IMR-90 (cell line): ENCODE measurements at regions not wholly inside any gene's neighbourhood (a gene's known extent, or its start where the extent isn't known, plus 50 kb on each side); places are given as distances from the start of the nearest gene placed in this dataset.

Experiments used
- ATAC-seq: fragments of 200-7000 bp; cut with Tn5 transposase; 2 replicates; pipeline ENCODE4 v1.9.1; 2020; ENCODE audit warnings: low read depth, mild to moderate bottlenecking, moderate library complexity
- BruUV-seq: library from RNA; stranded (reverse); fragments of 400-500 nt; replicated peaks from 2 replicates; lab custom pipeline; 2021; lab: Mats Ljungman, UMichigan
- CTCF ChIA-PET: fragments of 300-600 bp; formaldehyde crosslinking; extraction: SDS; loops from one replicate; lab custom pipeline; 2021; ENCODE audit warnings: antibody characterized with exemption; lab: Yijun Ruan, JAX
- POLR2A ChIA-PET: fragments of 300-600 bp; sonication (Branson Sonifier 250); formaldehyde crosslinking; loops from one replicate; lab custom pipeline; 2022; ENCODE audit warnings: antibody characterized with exemption; ENCODE audit not compliant: unreplicated experiment; lab: Charles Lee
- DNase-seq: peaks from one replicate; pipeline ENCODE4 v3.0.0; 2013
- H2AFZ ChIP-seq: replicated peaks from 2 replicates; pipeline ENCODE3; 2013; ENCODE audit warnings: low read length, mild to moderate bottlenecking; ENCODE audit not compliant: poor library complexity
- H2AK5ac ChIP-seq: 2 replicates; pipeline ENCODE4 v1.6.1; 2013; ENCODE audit warnings: low read depth, low read length, inconsistent platforms
- H2AK9ac ChIP-seq: replicated peaks from 2 replicates; pipeline ENCODE3; 2013; ENCODE audit warnings: mild to moderate bottlenecking, low read depth, low read length, moderate library complexity; ENCODE audit not compliant: poor library complexity
- H2BK120ac ChIP-seq: 2 replicates; pipeline ENCODE4 v1.6.1; 2013; ENCODE audit warnings: low read depth, low read length, inconsistent platforms
- H2BK15ac ChIP-seq: 3 replicates; pipeline ENCODE4 v1.6.1; 2013; ENCODE audit warnings: low read depth, low read length, inconsistent platforms
- H2BK20ac ChIP-seq: 2 replicates; pipeline ENCODE4 v1.6.1; 2013; ENCODE audit warnings: low read depth, mild to moderate bottlenecking, inconsistent platforms, low read length, moderate library complexity
- H2BK5ac ChIP-seq: 2 replicates; pipeline ENCODE4 v1.6.1; 2013; ENCODE audit warnings: mild to moderate bottlenecking, low read depth, low read length, inconsistent platforms; ENCODE audit not compliant: poor library complexity, severe bottlenecking
- H3K14ac ChIP-seq: replicated peaks from 2 replicates; pipeline ENCODE4 v1.6.1; 2013; ENCODE audit warnings: low read depth, low read length, inconsistent platforms
- H3K18ac ChIP-seq: 2 replicates; pipeline ENCODE4 v1.6.1; 2013; ENCODE audit warnings: low read depth, low read length, control low read depth
- H3K23ac ChIP-seq: 2 replicates; pipeline ENCODE4 v1.6.1; 2013; ENCODE audit warnings: low read depth, low read length, inconsistent platforms
- H3K27ac ChIP-seq: 2 replicates; pipeline ENCODE4 v1.5.1; 2013; ENCODE audit warnings: mild to moderate bottlenecking, control low read depth, low read length; ENCODE audit not compliant: insufficient read depth
- H3K27me3 ChIP-seq: 2 replicates; pipeline ENCODE4 v1.6.1; 2013; ENCODE audit warnings: low read length; ENCODE audit not compliant: control insufficient read depth, insufficient read depth
- H3K36me3 ChIP-seq: 2 replicates; pipeline ENCODE4 v1.6.1; 2013; ENCODE audit warnings: low read length, mixed read lengths; ENCODE audit not compliant: control insufficient read depth, insufficient read depth
- H3K4ac ChIP-seq: 2 replicates; pipeline ENCODE4 v1.6.1; 2013; ENCODE audit warnings: low read depth, low read length, inconsistent platforms
- H3K4me1 ChIP-seq: 2 replicates; pipeline ENCODE4 v1.6.1; 2013; ENCODE audit warnings: low read length, mixed read lengths; ENCODE audit not compliant: control insufficient read depth, insufficient read depth
- H3K4me2 ChIP-seq: 2 replicates; pipeline ENCODE4 v1.6.1; 2013; ENCODE audit warnings: low read depth, mild to moderate bottlenecking, control low read depth, low read length, moderate library complexity
- H3K4me3 ChIP-seq: 2 replicates; pipeline ENCODE4 v1.5.1; 2013; ENCODE audit warnings: low read depth, mild to moderate bottlenecking, control low read depth, low read length, moderate library complexity; ENCODE audit not compliant: insufficient read depth
- H3K56ac ChIP-seq: 2 replicates; pipeline ENCODE4 v1.6.1; 2013; ENCODE audit warnings: low read length, inconsistent platforms; ENCODE audit not compliant: insufficient read depth; ENCODE audit errors: extremely low read depth
- H3K79me1 ChIP-seq, 2 experiments: 2 replicates each; pipeline ENCODE4 v1.6.1; 2013; ENCODE audit warnings: low read length in 2 of 2, inconsistent platforms in 1 of 2, low read depth in 1 of 2
- H3K9ac ChIP-seq: 2 replicates; pipeline ENCODE4 v1.6.1; 2013; ENCODE audit warnings: low read depth, low read length, control low read depth
- H3K9me1 ChIP-seq: 2 replicates; pipeline ENCODE4 v1.6.1; 2013; ENCODE audit warnings: low read length, inconsistent platforms; ENCODE audit not compliant: insufficient read depth
- H3K9me3 ChIP-seq: 2 replicates; pipeline ENCODE4 v1.6.1; 2013; ENCODE audit warnings: low read length; ENCODE audit not compliant: control insufficient read depth, insufficient read depth
- H4K20me1 ChIP-seq: 2 replicates; pipeline ENCODE4 v1.6.1; 2013; ENCODE audit warnings: low read length, inconsistent platforms; ENCODE audit not compliant: insufficient read depth
- H4K5ac ChIP-seq: 2 replicates; pipeline ENCODE4 v1.6.1; 2013; ENCODE audit warnings: mild to moderate bottlenecking, low read depth, low read length, control low read depth
- H4K8ac ChIP-seq, 2 experiments: 2 replicates each; pipeline ENCODE4 v1.6.1; 2013; ENCODE audit warnings: low read depth in 2 of 2, low read length in 2 of 2, control low read depth in 1 of 2, inconsistent platforms in 1 of 2
- H4K91ac ChIP-seq: 2 replicates; pipeline ENCODE4 v1.6.1; 2013; ENCODE audit warnings: low read depth, low read length, inconsistent platforms; ENCODE audit not compliant: insufficient read depth
- BHLHE40 ChIP-seq: fragments of 150-350 bp; IDR thresholded peaks from 2 replicates; pipeline ENCODE4 v1.6.1; 2016; ENCODE audit warnings: mild to moderate bottlenecking, low read depth, low read length
- CEBPB ChIP-seq: IDR thresholded peaks from 2 replicates; pipeline ENCODE4 v1.6.1; 2012; ENCODE audit warnings: low read depth, low read length, improper control_type of control experiment
- CHD1 ChIP-seq: IDR thresholded peaks from 2 replicates; pipeline ENCODE4 v1.6.1; 2012; ENCODE audit warnings: low read depth, low read length, improper control_type of control experiment
- CTCF ChIP-seq: conservative IDR thresholded peaks from 2 replicates; pipeline ENCODE4 v1.5.1; 2012; ENCODE audit warnings: mild to moderate bottlenecking, low read depth, low read length, improper control_type of control experiment
- FOS ChIP-seq: fragments of 150-350 bp; IDR thresholded peaks from 2 replicates; pipeline ENCODE4 v1.6.1; 2016; ENCODE audit warnings: low read depth, low read length
- MAFK ChIP-seq: IDR thresholded peaks from 2 replicates; pipeline ENCODE4 v1.6.1; 2012; ENCODE audit warnings: low read depth, low read length, improper control_type of control experiment
- MAZ ChIP-seq: IDR thresholded peaks from 2 replicates; pipeline ENCODE4 v1.6.1; 2012; ENCODE audit warnings: low read depth, mild to moderate bottlenecking, low read length, improper control_type of control experiment, moderate library complexity, borderline replicate concordance
- MXI1 ChIP-seq: IDR thresholded peaks from 2 replicates; pipeline ENCODE4 v1.6.1; 2012; ENCODE audit warnings: low read depth, mild to moderate bottlenecking, low read length, moderate library complexity, borderline replicate concordance
- NFE2L2 ChIP-seq: fragments of 150-350 bp; IDR thresholded peaks from 2 replicates; pipeline ENCODE4 v1.6.1; 2016; ENCODE audit warnings: low read depth, mild to moderate bottlenecking, low read length
- POLR2A ChIP-seq: IDR thresholded peaks from 2 replicates; pipeline ENCODE4 v1.6.1; 2012; ENCODE audit warnings: mild to moderate bottlenecking, low read depth, low read length
- RCOR1 ChIP-seq: IDR thresholded peaks from 2 replicates; pipeline ENCODE4 v1.6.1; 2012; ENCODE audit warnings: mild to moderate bottlenecking, low read length, improper control_type of control experiment; ENCODE audit not compliant: insufficient replicate concordance
- RFX5 ChIP-seq: IDR thresholded peaks from 2 replicates; pipeline ENCODE4 v1.8.0; 2012; ENCODE audit warnings: low read depth, mild to moderate bottlenecking, low read length, moderate library complexity
- WGBS, 2 experiments: methylation state at CpG; one replicate each; pipeline versions ENCODE4 v1.1.5 to v1.1.7; 2013; ENCODE audit warnings: missing lambda C conversion rate in 2 of 2; ENCODE audit not compliant: insufficient read length in 1 of 2; ENCODE audit errors: extremely low coverage in 2 of 2; 5-methylcytosine and 5-hydroxymethylcytosine counted together
- dilution Hi-C: fragments of 300-500 bp; cut with HindIII; formaldehyde crosslinking; loops from one replicate; pipeline ENCODE4 v1.14.3; 2018; ENCODE audit warnings: low sequenced_read_pairs; ENCODE audit not compliant: unreplicated experiment
- in situ Hi-C: fragments of 300-500 bp; cut with MboI; formaldehyde crosslinking; loops from 3 replicates; pipeline ENCODE4 v1.14.3; 2019; ENCODE audit warnings: low sequenced_read_pairs, inconsistent platforms, mixed read lengths
- intact Hi-C: fragments of 100-400 bp; cut with micrococcal nuclease; formaldehyde crosslinking; loops from 2 replicates; pipeline ENCODE4 v1.10.0; 2022
- TF ChIP-seq, protein P1 (sequence below): fragments of 150-350 bp; IDR thresholded peaks from 2 replicates; pipeline ENCODE4 v1.6.1; 2016; ENCODE audit warnings: low read depth, mild to moderate bottlenecking, low read length, moderate library complexity, borderline replicate concordance
- TF ChIP-seq, protein P2 (sequence below): fragments of 150-350 bp; IDR thresholded peaks from 2 replicates; pipeline ENCODE4 v1.6.1; 2017; ENCODE audit warnings: mild to moderate bottlenecking, antibody characterized with exemption, low read length, low read depth

DNA sequence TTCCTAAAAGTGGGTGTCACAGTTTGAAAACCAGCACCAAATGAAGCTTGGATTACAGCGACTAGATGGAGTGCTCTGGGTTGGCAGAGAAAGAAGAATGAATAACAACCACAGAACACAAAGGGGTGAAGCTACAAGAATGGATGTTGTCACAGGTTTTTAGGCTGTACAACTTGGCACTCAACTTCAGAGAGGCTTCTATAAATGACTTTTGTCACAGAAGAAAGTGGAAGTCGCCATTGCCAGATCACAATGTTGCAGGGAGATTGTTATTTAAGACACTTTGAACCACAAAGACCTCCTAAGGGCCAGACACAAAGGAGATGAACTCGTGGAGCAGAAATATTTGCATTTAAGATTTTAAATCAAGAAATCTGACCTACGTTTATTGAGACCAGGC, 354.2 kb downstream of the CDH7 start:
- H2BK15ac ChIP-seq, result no peak overlapping the region
- in situ Hi-C loops (no loop called here), intact Hi-C loops (no loop called here), dilution Hi-C loops (no loop called here)
- no peak overlapping the region for H3K4me2 ChIP-seq
- WGBS, 2 experiments, result no CpG with 5 or more reads among the region's 4 CpGs
- H2BK120ac ChIP-seq, result no peak overlapping the region
- no peak overlapping the region for H3K9ac ChIP-seq
- H3K4me1 ChIP-seq, result no peaks in the 10 kb centered on the region
- BruUV-seq, result no TSS peak
- TF ChIP-seq RCOR1 (no peak), NFE2L2 (no peak), MAFK (no peak), POLR2A (no peak), MXI1 (no peak), CEBPB (no peak), BHLHE40 (no peak), CHD1 (no peak), MAZ (no peak), CTCF (no peak), FOS (no peak), RFX5 (no peak)
- TF ChIP-seq, protein P1, sequence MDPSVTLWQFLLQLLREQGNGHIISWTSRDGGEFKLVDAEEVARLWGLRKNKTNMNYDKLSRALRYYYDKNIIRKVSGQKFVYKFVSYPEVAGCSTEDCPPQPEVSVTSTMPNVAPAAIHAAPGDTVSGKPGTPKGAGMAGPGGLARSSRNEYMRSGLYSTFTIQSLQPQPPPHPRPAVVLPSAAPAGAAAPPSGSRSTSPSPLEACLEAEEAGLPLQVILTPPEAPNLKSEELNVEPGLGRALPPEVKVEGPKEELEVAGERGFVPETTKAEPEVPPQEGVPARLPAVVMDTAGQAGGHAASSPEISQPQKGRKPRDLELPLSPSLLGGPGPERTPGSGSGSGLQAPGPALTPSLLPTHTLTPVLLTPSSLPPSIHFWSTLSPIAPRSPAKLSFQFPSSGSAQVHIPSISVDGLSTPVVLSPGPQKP, result no peak
- TF ChIP-seq, protein P2, sequence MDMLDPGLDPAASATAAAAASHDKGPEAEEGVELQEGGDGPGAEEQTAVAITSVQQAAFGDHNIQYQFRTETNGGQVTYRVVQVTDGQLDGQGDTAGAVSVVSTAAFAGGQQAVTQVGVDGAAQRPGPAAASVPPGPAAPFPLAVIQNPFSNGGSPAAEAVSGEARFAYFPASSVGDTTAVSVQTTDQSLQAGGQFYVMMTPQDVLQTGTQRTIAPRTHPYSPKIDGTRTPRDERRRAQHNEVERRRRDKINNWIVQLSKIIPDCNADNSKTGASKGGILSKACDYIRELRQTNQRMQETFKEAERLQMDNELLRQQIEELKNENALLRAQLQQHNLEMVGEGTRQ, result no peak
- no peak overlapping the region for H3K4me3 ChIP-seq
- no peak for DNase-seq
- no peak for ATAC-seq
- no peak overlapping the region for H3K56ac ChIP-seq
- no peaks in the 10 kb centered on the region for H3K9me1 ChIP-seq
- H3K36me3 ChIP-seq, result no peaks in the 10 kb centered on the region
- H3K9me3 ChIP-seq, result peaks cover 2% of the 10 kb centered on the region; the same call in 1 of the 2 replicates
- no peak overlapping the region for H3K18ac ChIP-seq
- H4K20me1 ChIP-seq, result no peaks in the 10 kb centered on the region
- H3K27me3 ChIP-seq, result no peaks in the 10 kb centered on the region
- no peaks in the 10 kb centered on the region for H3K79me1 ChIP-seq
- no peak overlapping the region for H2BK20ac ChIP-seq
- no peak overlapping the region for H3K23ac ChIP-seq
- no peak overlapping the region for H2AK9ac ChIP-seq
- no peak overlapping the region for H4K5ac ChIP-seq
- no peak overlapping the region for H2AFZ ChIP-seq
- H3K4ac ChIP-seq, result no peak overlapping the region
- H2BK5ac ChIP-seq, result no peak overlapping the region
- no peak overlapping the region for H4K91ac ChIP-seq
- H4K8ac ChIP-seq, result no peak overlapping the region
- no peak overlapping the region for H3K27ac ChIP-seq
- CTCF ChIA-PET, result no interaction called here
- H2AK5ac ChIP-seq, result no peak overlapping the region
- no peak overlapping the region for H3K14ac ChIP-seq
- POLR2A ChIA-PET, result no interaction called here
